ENCODE measurements at regions not wholly inside any gene's neighbourhood (a gene's known extent, or its start where the extent isn't known, plus 50 kb on each side); places are given as distances from the start of the nearest gene placed in this dataset.
"Not testable (repeated sequence)": the region's sequence is repeated elsewhere in the genome, so short reads cannot be mapped to it uniquely, and the experiment has no call there.

GRCh38 chr4:28116526-28117083 lies 1256.0 kb downstream of the STIM2 start:
- not testable (repeated sequence) for DNase-seq (ENCODE audit: low read depth in 4 of 4, low spot score in 3 of 4)

GRCh38 chr4:28117084-28117682 lies 1256.5 kb downstream of the STIM2 start:
- no peak for DNase-seq (ENCODE audit: low read depth in 4 of 4, low spot score in 3 of 4)

GRCh38 chr4:28146191-28146590 lies 1285.5 kb downstream of the STIM2 start:
- DNase-seq (ENCODE audit: low read depth in 4 of 4, low spot score in 3 of 4): no peak

- no peak for DNase-seq (ENCODE audit: low read depth in 4 of 4, low spot score in 3 of 4)
These were observed 1287.6 kb downstream of the STIM2 start for GRCh38 chr4:28148221-28148620.

GRCh38 chr4:28149762-28150161 lies 1289.1 kb downstream of the STIM2 start:
- DNase-seq (ENCODE audit: low read depth in 4 of 4, low spot score in 3 of 4): no peak

- no peak for DNase-seq (ENCODE audit: low read depth in 4 of 4, low spot score in 3 of 4)
These were observed 1290.7 kb downstream of the STIM2 start for GRCh38 chr4:28151314-28151713.

- DNase-seq (ENCODE audit: low read depth in 4 of 4, low spot score in 3 of 4): no peak
These were observed 1306.8 kb downstream of the STIM2 start for GRCh38 chr4:28167411-28167810.

GRCh38 chr4:28176942-28177341 lies 1316.3 kb downstream of the STIM2 start:
- DNase-seq (ENCODE audit: low read depth in 4 of 4, low spot score in 3 of 4): no peak

- no peak for DNase-seq (ENCODE audit: low read depth in 4 of 4, low spot score in 3 of 4)
These were observed 1317.0 kb downstream of the STIM2 start for GRCh38 chr4:28177641-28178040.

GRCh38 chr4:28179126-28179525 lies 1318.5 kb downstream of the STIM2 start:
- DNase-seq (ENCODE audit: low read depth in 4 of 4, low spot score in 3 of 4): no peak

GRCh38 chr4:28209371-28209924 lies 1348.8 kb downstream of the STIM2 start:
- no peak for DNase-seq (ENCODE audit: low read depth in 4 of 4, low spot score in 3 of 4)

GRCh38 chr4:28211676-28212470 lies 1351.2 kb downstream of the STIM2 start:
- DNase-seq (ENCODE audit: low read depth in 4 of 4, low spot score in 3 of 4): no peak

GRCh38 chr4:28221536-28221935 lies 1360.9 kb downstream of the STIM2 start:
- no peak for DNase-seq (ENCODE audit: low read depth in 4 of 4, low spot score in 3 of 4)

- DNase-seq (ENCODE audit: low read depth in 4 of 4, low spot score in 3 of 4): no peak
These were observed 1364.4 kb downstream of the STIM2 start for GRCh38 chr4:28225050-28225449.

- no peak for DNase-seq (ENCODE audit: low read depth in 4 of 4, low spot score in 3 of 4)
These were observed 1365.2 kb downstream of the STIM2 start for GRCh38 chr4:28225689-28226353.

- no peak for DNase-seq (ENCODE audit: low read depth in 4 of 4, low spot score in 3 of 4)
These were observed 1366.3 kb downstream of the STIM2 start for GRCh38 chr4:28226962-28227361.

- no peak for DNase-seq (ENCODE audit: low read depth in 4 of 4, low spot score in 3 of 4)
These were observed 1367.1 kb downstream of the STIM2 start for GRCh38 chr4:28227764-28228163.

- DNase-seq (ENCODE audit: low read depth in 4 of 4, low spot score in 3 of 4): no peak
These were observed 1368.2 kb downstream of the STIM2 start for GRCh38 chr4:28228561-28229491.

- no peak for DNase-seq (ENCODE audit: low read depth in 4 of 4, low spot score in 3 of 4)
These were observed 1371.7 kb downstream of the STIM2 start for GRCh38 chr4:28232376-28232775.

GRCh38 chr4:28232951-28233350 lies 1372.3 kb downstream of the STIM2 start:
- no peak for DNase-seq (ENCODE audit: low read depth in 4 of 4, low spot score in 3 of 4)
